ENCODE measurements at regions not wholly inside any gene's neighbourhood (a gene's known extent, or its start where the extent isn't known, plus 50 kb on each side); places are given as distances from the start of the nearest gene placed in this dataset.

DNA sequence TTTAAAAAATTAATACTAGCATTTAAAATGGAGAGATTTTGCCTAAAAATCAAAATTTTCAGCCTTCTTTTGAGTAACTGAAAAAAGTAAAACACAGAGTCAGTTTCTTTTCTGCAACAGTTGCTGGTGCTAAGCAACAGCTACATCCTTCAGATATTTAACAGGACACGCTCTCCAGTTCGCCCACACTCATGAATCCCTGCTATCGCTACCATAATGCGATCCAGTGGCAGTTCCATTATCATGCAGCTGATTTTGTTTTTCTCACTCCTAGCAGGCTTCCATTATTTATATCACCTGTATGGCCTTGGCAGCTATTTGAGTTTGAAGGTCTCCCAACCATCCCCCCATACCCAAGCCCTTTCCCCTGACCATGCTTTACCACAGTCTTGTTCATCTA, 93.1 kb upstream of the NCKAP5 start:
- intact Hi-C loops (cut with micrococcal nuclease; ENCODE audit: unreplicated experiment): no loop called here
- no TSS peak for BruUV-seq (replicated peaks)
- Mint-ChIP-seq H3K27ac (ENCODE audit: unreplicated experiment) (no peak overlapping the region), H3K4me1 (ENCODE audit: low read depth, unreplicated experiment) (no peaks in the 10 kb centered on the region), H3K4me3 (ENCODE audit: low read depth, unreplicated experiment) (no peak overlapping the region), H3K27me3 (ENCODE audit: unreplicated experiment) (no peaks in the 10 kb centered on the region), H3K36me3 (ENCODE audit: insufficient read depth, unreplicated experiment) (no peaks in the 10 kb centered on the region), H3K9me3 (ENCODE audit: low read depth, unreplicated experiment) (no peaks in the 10 kb centered on the region)
- DNase-seq: no peak
- CTCF ChIA-PET: no interaction called here
- TF ChIP-seq CTCF (IDR thresholded peaks at IDR 0.05; ENCODE audit: unreplicated experiment): no peak

GRCh38 chr2:133666621-133667020, 98.4 kb upstream of the NCKAP5 start:
- TF ChIP-seq CTCF (IDR thresholded peaks at IDR 0.05; ENCODE audit: unreplicated experiment): no peak
- no TSS peak for BruUV-seq (replicated peaks)

GRCh38 chr2:133667085-133667484, 98.8 kb upstream of the NCKAP5 start:
- H3K27ac Mint-ChIP-seq (ENCODE audit: unreplicated experiment): no peak overlapping the region
- no TSS peak for BruUV-seq (replicated peaks)
- CTCF ChIA-PET: no interaction called here

More at GRCh38 chr2:133666621-133667020, 98.4 kb upstream of the NCKAP5 start:
- no peak overlapping the region for H3K27ac Mint-ChIP-seq (ENCODE audit: unreplicated experiment)
- intact Hi-C loops (cut with micrococcal nuclease; ENCODE audit: unreplicated experiment): no loop called here
- no peak for DNase-seq
- H3K36me3 Mint-ChIP-seq (ENCODE audit: insufficient read depth, unreplicated experiment): no peaks in the 10 kb centered on the region
- H3K27me3 Mint-ChIP-seq (ENCODE audit: unreplicated experiment): no peaks in the 10 kb centered on the region
- H3K9me3 Mint-ChIP-seq (ENCODE audit: low read depth, unreplicated experiment): peaks cover 3% of the 10 kb centered on the region
- CTCF ChIA-PET: no interaction called here
- H3K4me1 Mint-ChIP-seq (ENCODE audit: low read depth, unreplicated experiment): peaks cover 9% of the 10 kb centered on the region
- no peak overlapping the region for H3K4me3 Mint-ChIP-seq (ENCODE audit: low read depth, unreplicated experiment)

GRCh38 chr2:133667968-133668367, 99.7 kb upstream of the NCKAP5 start:
- Mint-ChIP-seq H3K4me3 (ENCODE audit: low read depth, unreplicated experiment) (no peak overlapping the region), H3K9me3 (ENCODE audit: low read depth, unreplicated experiment) (peaks cover 3% of the 10 kb centered on the region), H3K36me3 (ENCODE audit: insufficient read depth, unreplicated experiment) (no peaks in the 10 kb centered on the region), H3K27ac (ENCODE audit: unreplicated experiment) (no peak overlapping the region), H3K4me1 (ENCODE audit: low read depth, unreplicated experiment) (peaks cover 9% of the 10 kb centered on the region), H3K27me3 (ENCODE audit: unreplicated experiment) (no peaks in the 10 kb centered on the region)
- no peak for DNase-seq
- BruUV-seq (replicated peaks): no TSS peak
- TF ChIP-seq CTCF (IDR thresholded peaks at IDR 0.05; ENCODE audit: unreplicated experiment): no peak
- CTCF ChIA-PET: no interaction called here
- intact Hi-C loops (cut with micrococcal nuclease; ENCODE audit: unreplicated experiment): no loop called here

More at GRCh38 chr2:133667085-133667484, 98.8 kb upstream of the NCKAP5 start:
- peaks cover 3% of the 10 kb centered on the region for H3K9me3 Mint-ChIP-seq (ENCODE audit: low read depth, unreplicated experiment)
- H3K27me3 Mint-ChIP-seq (ENCODE audit: unreplicated experiment): no peaks in the 10 kb centered on the region
- H3K4me3 Mint-ChIP-seq (ENCODE audit: low read depth, unreplicated experiment): no peak overlapping the region
- peaks cover 9% of the 10 kb centered on the region for H3K4me1 Mint-ChIP-seq (ENCODE audit: low read depth, unreplicated experiment)
- H3K36me3 Mint-ChIP-seq (ENCODE audit: insufficient read depth, unreplicated experiment): no peaks in the 10 kb centered on the region
- intact Hi-C loops (cut with micrococcal nuclease; ENCODE audit: unreplicated experiment): no loop called here
- DNase-seq: no peak
- TF ChIP-seq CTCF (IDR thresholded peaks at IDR 0.05; ENCODE audit: unreplicated experiment): no peak

All from Calu3 (cell line).